Fibroblast of lung (primary cell): ENCODE measurements at regions not wholly inside any gene's neighbourhood (a gene's known extent, or its start where the extent isn't known, plus 50 kb on each side); places are given as distances from the start of the nearest gene placed in this dataset.

Experiments used
- CTCF ChIP-seq, 2 donors: IDR thresholded peaks in 1 of 2; conservative IDR thresholded peaks in 1 of 2; 1 replicate in 1 of 2; 2 replicates in 1 of 2; pipeline ENCODE4 v1.5.1; 2011 to 2012; ENCODE audit warnings: low read length in 2 of 2, control low read depth in 1 of 2, inconsistent platforms in 1 of 2, low read depth in 1 of 2, mild to moderate bottlenecking in 1 of 2
- EZH2 ChIP-seq: IDR thresholded peaks from 2 replicates; pipeline ENCODE4 v1.5.1; 2012; ENCODE audit warnings: low read length, control low read depth, mild to moderate bottlenecking; ENCODE audit errors: missing control alignments

GRCh38 chr9:89919171-89919681 lies 314.4 kb downstream of the GADD45G start:
- TF ChIP-seq CTCF (conservative IDR thresholded peaks at IDR 0.05 in 1 of 2, IDR thresholded peaks at IDR 0.05 in 1 of 2; ENCODE audit: low read depth in 1 of 2, low read length in 2 of 2) (no peak), EZH2 (no peak)
